NCI-H82 treated with DMSO at 0.1 percent for 48 hours (cell line): ENCODE measurements at regions not wholly inside any gene's neighbourhood (a gene's known extent, or its start where the extent isn't known, plus 50 kb on each side); places are given as distances from the start of the nearest gene placed in this dataset.

Source experiments
- DNase-seq: peaks from one replicate; lab custom pipeline; 2025; ENCODE audit not compliant: unreplicated experiment; lab: John Stamatoyannopoulos, UW

GRCh38 chr4:151908734-151909497 is 148.1 kb upstream of the GATB start:
- no peak for DNase-seq

GRCh38 chr4:151908201-151908600 is 147.4 kb upstream of the GATB start:
- no peak for DNase-seq

GRCh38 chr4:151906438-151906837 is 145.6 kb upstream of the GATB start:
- DNase-seq: no peak

GRCh38 chr4:151905197-151905596 is 144.4 kb upstream of the GATB start:
- DNase-seq: no peak

GRCh38 chr4:151901631-151902030 is 140.8 kb upstream of the GATB start:
- no peak for DNase-seq

- no peak for DNase-seq
These were observed 136.1 kb upstream of the GATB start for GRCh38 chr4:151896880-151897279.

GRCh38 chr4:151895671-151896070 is 134.9 kb upstream of the GATB start:
- DNase-seq: no peak

GRCh38 chr4:151894246-151894645 is 133.4 kb upstream of the GATB start:
- DNase-seq: no peak

GRCh38 chr4:151888367-151888866 is 127.6 kb upstream of the GATB start:
- DNase-seq: no peak

- no peak for DNase-seq
These were observed 127.0 kb upstream of the GATB start for GRCh38 chr4:151887816-151888180.

- DNase-seq: no peak
These were observed 126.4 kb upstream of the GATB start for GRCh38 chr4:151887031-151887815.

GRCh38 chr4:151885123-151885522 is 124.3 kb upstream of the GATB start:
- DNase-seq: no peak

GRCh38 chr4:151883747-151884146 is 122.9 kb upstream of the GATB start:
- DNase-seq: no peak

- no peak for DNase-seq
These were observed 121.4 kb upstream of the GATB start for GRCh38 chr4:151882072-151882803.

GRCh38 chr4:151879705-151880445 is 119.1 kb upstream of the GATB start:
- no peak for DNase-seq

GRCh38 chr4:151876381-151876988 is 115.7 kb upstream of the GATB start:
- DNase-seq: no peak

GRCh38 chr4:151874328-151874727 is 113.5 kb upstream of the GATB start:
- no peak for DNase-seq

GRCh38 chr4:151866592-151866918 is 105.7 kb upstream of the GATB start:
- no peak for DNase-seq

GRCh38 chr4:151865744-151866591 is 105.2 kb upstream of the GATB start:
- DNase-seq: no peak

- no peak for DNase-seq
These were observed 104.5 kb upstream of the GATB start for GRCh38 chr4:151865312-151865711.
